C4-2B (cell line): ENCODE measurements at regions not wholly inside any gene's neighbourhood (a gene's known extent, or its start where the extent isn't known, plus 50 kb on each side); places are given as distances from the start of the nearest gene placed in this dataset.

Experiments used
- ZFX ChIP-seq: fragments of 450-650 bp; IDR thresholded peaks from 2 replicates; pipeline ENCODE4 v1.6.1; 2017
- TF ChIP-seq, protein P1 (sequence below): fragments of 450-650 bp; conservative IDR thresholded peaks from 2 replicates; pipeline ENCODE4 v1.5.1; 2017; ENCODE audit warnings: mild to moderate bottlenecking

DNA sequence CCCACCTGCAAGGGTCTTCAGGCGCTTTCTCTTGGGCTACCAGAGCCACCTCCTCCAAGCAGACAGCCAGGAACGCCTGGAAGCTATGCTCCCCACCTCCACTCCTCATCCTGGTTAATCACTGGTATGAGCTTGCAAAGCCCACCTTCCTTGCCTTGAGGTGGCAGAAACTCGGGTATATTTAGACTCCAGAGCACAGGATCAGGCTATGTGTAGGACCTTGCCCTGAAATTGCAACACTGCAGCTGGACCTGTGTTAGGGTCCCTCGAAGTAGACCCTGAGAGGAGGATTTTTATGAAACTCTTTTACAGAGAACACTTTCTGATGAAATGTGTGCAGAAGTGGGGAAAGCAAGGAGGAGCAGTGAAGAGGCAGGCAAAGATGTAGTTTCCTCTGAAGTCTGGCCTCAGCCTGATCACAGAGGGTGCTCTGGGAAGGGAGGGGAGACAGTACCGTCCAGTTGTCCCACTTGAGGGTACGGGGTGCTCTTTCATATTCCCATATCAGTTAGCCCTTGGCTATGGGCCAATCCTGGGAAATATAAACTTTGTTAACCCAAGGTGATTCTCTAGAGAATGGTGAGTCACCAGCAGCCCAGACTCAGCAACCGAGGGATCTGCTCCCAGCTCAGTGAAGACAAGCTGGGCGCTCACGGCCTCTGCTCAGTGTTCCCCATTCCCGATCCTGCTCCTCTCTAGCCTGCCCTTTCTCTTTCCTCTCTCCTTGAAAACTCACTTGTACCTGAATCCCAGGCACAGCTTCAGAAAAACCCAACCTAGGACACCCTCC, 157.9 kb downstream of the UQCRFS1 start:
- TF ChIP-seq, protein P1, sequence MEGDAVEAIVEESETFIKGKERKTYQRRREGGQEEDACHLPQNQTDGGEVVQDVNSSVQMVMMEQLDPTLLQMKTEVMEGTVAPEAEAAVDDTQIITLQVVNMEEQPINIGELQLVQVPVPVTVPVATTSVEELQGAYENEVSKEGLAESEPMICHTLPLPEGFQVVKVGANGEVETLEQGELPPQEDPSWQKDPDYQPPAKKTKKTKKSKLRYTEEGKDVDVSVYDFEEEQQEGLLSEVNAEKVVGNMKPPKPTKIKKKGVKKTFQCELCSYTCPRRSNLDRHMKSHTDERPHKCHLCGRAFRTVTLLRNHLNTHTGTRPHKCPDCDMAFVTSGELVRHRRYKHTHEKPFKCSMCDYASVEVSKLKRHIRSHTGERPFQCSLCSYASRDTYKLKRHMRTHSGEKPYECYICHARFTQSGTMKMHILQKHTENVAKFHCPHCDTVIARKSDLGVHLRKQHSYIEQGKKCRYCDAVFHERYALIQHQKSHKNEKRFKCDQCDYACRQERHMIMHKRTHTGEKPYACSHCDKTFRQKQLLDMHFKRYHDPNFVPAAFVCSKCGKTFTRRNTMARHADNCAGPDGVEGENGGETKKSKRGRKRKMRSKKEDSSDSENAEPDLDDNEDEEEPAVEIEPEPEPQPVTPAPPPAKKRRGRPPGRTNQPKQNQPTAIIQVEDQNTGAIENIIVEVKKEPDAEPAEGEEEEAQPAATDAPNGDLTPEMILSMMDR, result no peak
- no peak for TF ChIP-seq ZFX
